HUES64 (cell line): ENCODE measurements at regions not wholly inside any gene's neighbourhood (a gene's known extent, or its start where the extent isn't known, plus 50 kb on each side); places are given as distances from the start of the nearest gene placed in this dataset.

Experiments used
- H3K27ac ChIP-seq: 2 replicates; pipeline ENCODE4 v1.7.0; 2013; ENCODE audit warnings: low read depth, low read length, inconsistent platforms
- H3K27me3 ChIP-seq: 2 replicates; pipeline ENCODE4 v1.6.1; 2013; ENCODE audit warnings: mild to moderate bottlenecking, low read length; ENCODE audit not compliant: insufficient read depth
- H3K36me3 ChIP-seq: 2 replicates; pipeline ENCODE4 v1.6.1; 2013; ENCODE audit warnings: mild to moderate bottlenecking, low read length; ENCODE audit not compliant: insufficient read depth
- H3K4me1 ChIP-seq: 2 replicates; pipeline ENCODE4 v1.6.1; 2013; ENCODE audit warnings: mild to moderate bottlenecking, low read length, moderate library complexity; ENCODE audit not compliant: insufficient read depth
- H3K4me3 ChIP-seq: 2 replicates; pipeline ENCODE4 v1.5.1; 2013; ENCODE audit warnings: mild to moderate bottlenecking, low read length, moderate library complexity
- H3K9ac ChIP-seq: 2 replicates; pipeline ENCODE4 v1.6.1; 2013; ENCODE audit warnings: mild to moderate bottlenecking, low read depth, low read length
- H3K9me3 ChIP-seq: 2 replicates; pipeline ENCODE4 v1.6.1; 2013; ENCODE audit warnings: low read depth, low read length; ENCODE audit not compliant: insufficient read depth
- WGBS: fragments of 150-250, 120-280 bp; methylation state at CpG from one replicate; pipeline ENCODE4 v1.1.7; 2013; ENCODE audit warnings: missing lambda C conversion rate; 5-methylcytosine and 5-hydroxymethylcytosine counted together

DNA sequence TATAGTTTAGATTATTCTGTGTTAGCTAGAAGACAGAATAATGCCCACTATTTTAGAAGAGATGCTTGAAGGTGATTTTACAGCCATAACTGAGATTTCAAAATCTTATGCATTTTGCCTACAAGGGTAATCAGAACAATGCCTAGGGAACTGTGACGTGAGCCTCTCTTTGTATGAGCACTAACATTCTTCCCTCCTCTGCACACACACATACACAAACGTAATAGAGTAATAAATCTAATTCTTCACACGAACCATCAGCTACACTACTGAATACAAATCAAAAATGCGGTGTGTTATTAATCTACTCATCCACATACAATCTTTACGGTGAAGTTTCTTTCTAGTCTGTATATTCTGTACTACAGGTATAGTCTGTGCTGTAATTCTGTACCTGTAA lies 227.8 kb downstream of the PLK2 start:
- no peak overlapping the region for H3K4me3 ChIP-seq
- no peaks in the 10 kb centered on the region for H3K27me3 ChIP-seq
- H3K36me3 ChIP-seq, result no peaks in the 10 kb centered on the region
- H3K27ac ChIP-seq, result no peak overlapping the region
- 93% methylated on average over 4 of the region's 5 CpGs for WGBS
- no peaks in the 10 kb centered on the region for H3K4me1 ChIP-seq
- no peaks in the 10 kb centered on the region for H3K9me3 ChIP-seq
- H3K9ac ChIP-seq, result no peak overlapping the region

DNA sequence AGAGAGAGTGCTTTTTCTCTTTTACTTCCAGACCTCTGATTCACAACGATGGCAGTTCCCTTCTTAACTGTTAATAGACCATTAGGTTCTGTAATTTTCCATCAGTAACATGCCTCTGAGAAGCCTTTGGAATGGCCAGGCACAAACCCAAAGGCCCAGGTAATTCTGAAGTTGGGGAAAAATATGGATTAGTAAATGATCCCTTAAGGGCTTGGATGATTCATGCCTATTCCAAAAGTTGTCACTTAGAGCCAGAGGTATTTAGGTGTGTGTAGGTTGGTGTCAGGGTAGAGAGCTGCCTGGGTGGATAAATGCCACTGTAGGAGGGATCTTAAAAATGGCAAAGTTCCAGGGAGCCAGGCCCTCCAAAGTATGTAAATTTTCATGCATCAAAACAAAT lies 228.8 kb downstream of the PLK2 start:
- Histone ChIP-seq H3K9ac (no peak overlapping the region), H3K36me3 (no peaks in the 10 kb centered on the region), H3K27ac (no peak overlapping the region), H3K4me1 (no peaks in the 10 kb centered on the region), H3K9me3 (no peaks in the 10 kb centered on the region), H3K27me3 (no peaks in the 10 kb centered on the region), H3K4me3 (no peak overlapping the region)
- 71% methylated on average over 1 of the region's 1 CpG for WGBS

GRCh38 chr5:58228896-58229295 lies 231.0 kb downstream of the PLK2 start:
- Histone ChIP-seq H3K4me1 (no peaks in the 10 kb centered on the region), H3K27me3 (no peaks in the 10 kb centered on the region), H3K9ac (no peak overlapping the region), H3K27ac (no peak overlapping the region), H3K4me3 (no peak overlapping the region), H3K9me3 (no peaks in the 10 kb centered on the region), H3K36me3 (no peaks in the 10 kb centered on the region)
- WGBS, result over 99% methylated on average over 5 of the region's 5 CpGs

DNA sequence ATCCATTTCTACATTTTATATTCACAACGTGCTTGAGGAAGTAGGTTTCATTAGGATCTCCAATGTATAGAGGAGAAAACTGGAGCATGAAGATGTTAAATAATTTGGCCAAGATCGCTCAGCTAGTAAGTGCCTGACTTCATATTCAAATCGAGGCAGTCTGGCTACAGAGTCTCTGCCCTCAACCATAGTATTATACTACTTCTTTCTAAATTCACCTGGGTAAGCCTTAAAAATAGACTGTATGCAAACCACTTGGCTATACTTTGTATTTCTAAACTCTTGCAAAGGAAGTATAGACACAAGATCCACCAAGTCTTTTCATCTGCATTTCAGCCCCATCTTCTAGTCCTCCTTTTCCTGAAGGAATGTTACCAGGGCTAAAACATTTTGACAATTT lies 232.0 kb downstream of the PLK2 start:
- Histone ChIP-seq H3K9me3 (no peaks in the 10 kb centered on the region), H3K9ac (no peak overlapping the region), H3K4me3 (no peak overlapping the region), H3K27me3 (no peaks in the 10 kb centered on the region), H3K36me3 (no peaks in the 10 kb centered on the region), H3K27ac (no peak overlapping the region), H3K4me1 (no peaks in the 10 kb centered on the region)
- 82% methylated on average over 3 of the region's 3 CpGs for WGBS

GRCh38 chr5:58224661-58225060 lies 235.2 kb downstream of the PLK2 start:
- H3K9ac ChIP-seq, result no peak overlapping the region
- H3K27me3 ChIP-seq, result no peaks in the 10 kb centered on the region
- H3K27ac ChIP-seq, result no peak overlapping the region
- no peaks in the 10 kb centered on the region for H3K36me3 ChIP-seq
- H3K4me3 ChIP-seq, result no peak overlapping the region
- no peaks in the 10 kb centered on the region for H3K9me3 ChIP-seq
- H3K4me1 ChIP-seq, result no peaks in the 10 kb centered on the region
- WGBS, result 92% methylated on average over 4 of the region's 5 CpGs

GRCh38 chr5:58224221-58224620 lies 235.7 kb downstream of the PLK2 start:
- WGBS, result 94% methylated on average over 3 of the region's 4 CpGs
- no peak overlapping the region for H3K27ac ChIP-seq
- H3K36me3 ChIP-seq, result no peaks in the 10 kb centered on the region
- H3K27me3 ChIP-seq, result no peaks in the 10 kb centered on the region
- H3K4me3 ChIP-seq, result no peak overlapping the region
- H3K4me1 ChIP-seq, result no peaks in the 10 kb centered on the region
- H3K9ac ChIP-seq, result no peak overlapping the region
- H3K9me3 ChIP-seq, result no peaks in the 10 kb centered on the region

- Histone ChIP-seq H3K4me3 (no peak overlapping the region), H3K9ac (no peak overlapping the region), H3K27ac (no peak overlapping the region), H3K4me1 (no peaks in the 10 kb centered on the region), H3K9me3 (peaks cover 7% of the 10 kb centered on the region), H3K36me3 (no peaks in the 10 kb centered on the region), H3K27me3 (no peaks in the 10 kb centered on the region)
Measured at GRCh38 chr5:58215364-58215763, 244.5 kb downstream of the PLK2 start.

DNA sequence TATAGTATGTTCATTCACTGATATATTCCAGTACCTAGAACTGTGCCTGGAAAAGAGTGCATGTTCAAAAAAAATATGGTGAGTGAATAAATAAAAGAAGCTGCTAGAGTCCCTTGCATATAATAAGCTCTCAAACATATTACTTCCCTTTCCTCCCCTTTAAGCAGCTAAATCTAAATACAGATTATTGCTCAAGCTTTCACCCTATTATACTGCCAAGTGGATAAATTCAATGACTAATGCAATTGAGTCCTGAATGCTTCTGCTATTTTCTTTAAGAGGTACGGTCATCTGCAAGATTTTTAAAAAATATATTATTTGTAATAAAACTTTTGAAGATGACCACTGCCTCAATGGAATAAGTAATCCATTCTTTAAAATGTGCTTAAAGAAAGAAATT lies 248.4 kb downstream of the PLK2 start:
- Histone ChIP-seq H3K27me3 (no peaks in the 10 kb centered on the region), H3K4me1 (no peaks in the 10 kb centered on the region), H3K9me3 (peaks cover 7% of the 10 kb centered on the region), H3K9ac (no peak overlapping the region), H3K4me3 (no peak overlapping the region), H3K27ac (no peak overlapping the region), H3K36me3 (no peaks in the 10 kb centered on the region)
- WGBS, result no CpG with 5 or more reads among the region's 1 CpG

- no peak overlapping the region for H3K27ac ChIP-seq
- no peaks in the 10 kb centered on the region for H3K27me3 ChIP-seq
- H3K4me3 ChIP-seq, result no peak overlapping the region
- H3K4me1 ChIP-seq, result no peaks in the 10 kb centered on the region
- no peak overlapping the region for H3K9ac ChIP-seq
- no peaks in the 10 kb centered on the region for H3K36me3 ChIP-seq
- no peaks in the 10 kb centered on the region for H3K9me3 ChIP-seq
- 89% methylated on average over 5 of the region's 7 CpGs for WGBS
Measured at GRCh38 chr5:58208674-58209073, 251.2 kb downstream of the PLK2 start.

DNA sequence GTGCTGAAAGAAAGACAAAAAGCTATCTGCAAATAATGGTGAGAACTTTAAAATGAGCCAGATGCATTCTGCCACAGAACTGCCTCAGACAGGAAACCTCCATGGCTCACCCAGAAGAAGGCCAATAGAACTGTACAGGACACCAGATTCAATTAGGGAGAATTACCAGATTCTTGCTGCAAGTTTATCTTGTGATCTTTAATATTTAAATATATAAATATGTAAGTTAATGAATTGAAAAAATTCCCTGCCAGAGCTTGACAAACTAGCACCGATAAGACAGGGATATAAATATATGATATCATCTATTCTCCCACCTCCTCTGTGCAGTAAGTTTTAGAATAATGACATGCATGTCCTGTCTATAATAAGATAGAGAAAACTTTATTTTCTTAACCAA lies 252.8 kb downstream of the PLK2 start:
- no peak overlapping the region for H3K27ac ChIP-seq
- H3K4me3 ChIP-seq, result no peak overlapping the region
- no peaks in the 10 kb centered on the region for H3K27me3 ChIP-seq
- no peak overlapping the region for H3K9ac ChIP-seq
- no peaks in the 10 kb centered on the region for H3K9me3 ChIP-seq
- H3K4me1 ChIP-seq, result no peaks in the 10 kb centered on the region
- no peaks in the 10 kb centered on the region for H3K36me3 ChIP-seq
- no CpG with 5 or more reads among the region's 1 CpG for whole genome bisulfite sequencing

- 97% methylated on average over 3 of the region's 3 CpGs for WGBS
- Histone ChIP-seq H3K27ac (no peak overlapping the region), H3K4me3 (no peak overlapping the region)
Measured at GRCh38 chr5:58204966-58205365, 254.9 kb downstream of the PLK2 start.

DNA sequence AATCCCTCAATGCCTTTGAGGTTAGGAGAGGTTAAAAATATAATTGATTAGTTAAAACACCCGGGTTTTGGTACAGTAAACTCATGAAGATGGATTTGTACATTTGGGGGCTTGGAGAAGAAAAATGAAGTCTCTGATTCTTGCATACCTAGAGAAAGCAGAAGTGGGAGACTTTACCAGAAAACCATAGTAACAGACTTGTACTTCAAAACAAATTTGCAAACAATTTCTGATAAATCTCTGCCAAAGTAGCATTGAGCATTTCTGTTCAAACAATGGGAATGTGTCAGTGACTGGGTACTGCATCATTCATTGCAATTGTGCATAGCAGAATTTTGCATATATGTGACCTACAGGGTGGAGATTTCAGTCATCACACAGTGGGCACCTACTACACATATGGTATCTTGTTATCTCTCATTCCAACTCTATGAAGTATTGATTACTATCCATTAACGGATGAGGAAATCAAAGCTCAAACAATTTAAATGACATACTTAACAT lies 256.9 kb downstream of the PLK2 start:
- Histone ChIP-seq H3K4me3 (no peak overlapping the region), H3K27ac (no peak overlapping the region), H3K9me3 (no peaks in the 10 kb centered on the region), H3K27me3 (no peaks in the 10 kb centered on the region), H3K9ac (no peak overlapping the region), H3K4me1 (no peaks in the 10 kb centered on the region), H3K36me3 (no peaks in the 10 kb centered on the region)
- WGBS, result 100% methylated on average over 2 of the region's 2 CpGs

More at GRCh38 chr5:58204966-58205365, 254.9 kb downstream of the PLK2 start:
- H3K4me1 ChIP-seq, result no peaks in the 10 kb centered on the region
- H3K36me3 ChIP-seq, result no peaks in the 10 kb centered on the region
- H3K9me3 ChIP-seq, result no peaks in the 10 kb centered on the region
- H3K9ac ChIP-seq, result no peak overlapping the region
- H3K27me3 ChIP-seq, result no peaks in the 10 kb centered on the region
